ENCODE measurements at regions not wholly inside any gene's neighbourhood (a gene's known extent, or its start where the extent isn't known, plus 50 kb on each side); places are given as distances from the start of the nearest gene placed in this dataset.
"Not testable (repeated sequence)": the region's sequence is repeated elsewhere in the genome, so short reads cannot be mapped to it uniquely, and the experiment has no call there.

GRCh38 chr2:176885001-176885643 is 327.5 kb upstream of the HNRNPA3 start:
- in situ Hi-C loops (cut with HindIII; ENCODE audit: low pct_unique_long_range_greater_than_20kb, low sequenced_read_pairs), result no loop called here

DNA sequence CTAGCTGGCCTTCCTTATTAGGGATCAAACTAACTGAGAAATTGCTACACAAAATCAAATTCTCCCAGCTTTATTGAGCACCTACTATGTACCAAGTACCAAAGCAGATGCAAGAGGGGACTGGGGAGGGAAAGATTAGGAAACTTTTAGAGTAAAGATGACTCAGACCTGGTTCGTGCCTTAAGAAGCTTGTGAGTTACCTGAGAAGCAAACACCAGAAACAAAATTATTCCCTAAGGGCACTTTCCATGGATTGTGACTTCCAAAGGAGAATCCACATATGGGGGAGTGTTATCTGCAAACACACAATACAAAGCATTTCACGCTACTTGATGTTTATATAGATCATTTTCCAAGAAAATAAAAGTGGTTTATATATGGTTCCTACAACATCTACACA is 326.9 kb upstream of the HNRNPA3 start:
- in situ Hi-C loops (cut with HindIII; ENCODE audit: low pct_unique_long_range_greater_than_20kb, low sequenced_read_pairs), result no loop called here
- no peak for DNase-seq (ENCODE audit: low read depth, low spot score)

More at GRCh38 chr2:176885001-176885643, 327.5 kb upstream of the HNRNPA3 start:
- no peak for DNase-seq (ENCODE audit: low read depth, low spot score)

GRCh38 chr2:176891105-176891504 is 321.5 kb upstream of the HNRNPA3 start:
- no peak for DNase-seq (ENCODE audit: low read depth, low spot score)
- in situ Hi-C loops (cut with HindIII; ENCODE audit: low pct_unique_long_range_greater_than_20kb, low sequenced_read_pairs), result no loop called here

GRCh38 chr2:176891857-176892256 is 320.7 kb upstream of the HNRNPA3 start:
- DNase-seq (ENCODE audit: low read depth, low spot score), result no peak
- in situ Hi-C loops (cut with HindIII; ENCODE audit: low pct_unique_long_range_greater_than_20kb, low sequenced_read_pairs), result no loop called here

GRCh38 chr2:176892676-176893226 is 319.8 kb upstream of the HNRNPA3 start:
- in situ Hi-C loops (cut with HindIII; ENCODE audit: low pct_unique_long_range_greater_than_20kb, low sequenced_read_pairs), result no loop called here
- no peak for DNase-seq (ENCODE audit: low read depth, low spot score)

- in situ Hi-C loops (cut with HindIII; ENCODE audit: low pct_unique_long_range_greater_than_20kb, low sequenced_read_pairs), result no loop called here
- no peak for DNase-seq (ENCODE audit: low read depth, low spot score)
Measured at GRCh38 chr2:176895158-176895557, 317.4 kb upstream of the HNRNPA3 start.

GRCh38 chr2:176902454-176902853 is 310.1 kb upstream of the HNRNPA3 start:
- in situ Hi-C loops (cut with HindIII; ENCODE audit: low pct_unique_long_range_greater_than_20kb, low sequenced_read_pairs), result no loop called here

DNA sequence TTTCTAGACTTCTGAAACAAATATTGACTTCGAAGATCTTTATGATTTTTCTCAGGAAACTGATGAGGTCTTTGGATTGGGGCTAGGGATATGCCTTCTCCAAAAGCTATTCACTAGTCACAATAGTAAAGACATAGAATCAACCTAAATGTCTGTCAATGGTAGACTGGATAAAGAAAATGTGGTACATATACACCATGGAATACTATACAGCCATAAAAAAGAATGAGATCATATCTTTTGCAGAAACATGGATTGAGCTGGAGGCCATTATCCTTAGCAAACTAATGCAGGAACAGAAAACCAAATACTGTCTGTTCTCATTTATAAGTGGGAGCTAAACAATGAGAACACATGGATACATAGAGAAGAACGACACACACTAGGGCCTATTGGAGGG is 308.5 kb upstream of the HNRNPA3 start:
- in situ Hi-C loops (cut with HindIII; ENCODE audit: low pct_unique_long_range_greater_than_20kb, low sequenced_read_pairs); DNase-seq (ENCODE audit: low read depth, low spot score): not testable (repeated sequence)

More at GRCh38 chr2:176902454-176902853, 310.1 kb upstream of the HNRNPA3 start:
- no peak for DNase-seq (ENCODE audit: low read depth, low spot score)

GRCh38 chr2:176907341-176907740 is 305.3 kb upstream of the HNRNPA3 start:
- in situ Hi-C loops (cut with HindIII; ENCODE audit: low pct_unique_long_range_greater_than_20kb, low sequenced_read_pairs), result no loop called here

GRCh38 chr2:176910828-176911227 is 301.8 kb upstream of the HNRNPA3 start:
- DNase-seq (ENCODE audit: low read depth, low spot score), result no peak
- in situ Hi-C loops (cut with HindIII; ENCODE audit: low pct_unique_long_range_greater_than_20kb, low sequenced_read_pairs), result no loop called here

More at GRCh38 chr2:176907341-176907740, 305.3 kb upstream of the HNRNPA3 start:
- no peak for DNase-seq (ENCODE audit: low read depth, low spot score)

GRCh38 chr2:176913955-176914354 is 298.6 kb upstream of the HNRNPA3 start:
- in situ Hi-C loops (cut with HindIII; ENCODE audit: low pct_unique_long_range_greater_than_20kb, low sequenced_read_pairs), result no loop called here
- no peak for DNase-seq (ENCODE audit: low read depth, low spot score)

GRCh38 chr2:176914371-176914770 is 298.2 kb upstream of the HNRNPA3 start:
- in situ Hi-C loops (cut with HindIII; ENCODE audit: low pct_unique_long_range_greater_than_20kb, low sequenced_read_pairs), result no loop called here

DNA sequence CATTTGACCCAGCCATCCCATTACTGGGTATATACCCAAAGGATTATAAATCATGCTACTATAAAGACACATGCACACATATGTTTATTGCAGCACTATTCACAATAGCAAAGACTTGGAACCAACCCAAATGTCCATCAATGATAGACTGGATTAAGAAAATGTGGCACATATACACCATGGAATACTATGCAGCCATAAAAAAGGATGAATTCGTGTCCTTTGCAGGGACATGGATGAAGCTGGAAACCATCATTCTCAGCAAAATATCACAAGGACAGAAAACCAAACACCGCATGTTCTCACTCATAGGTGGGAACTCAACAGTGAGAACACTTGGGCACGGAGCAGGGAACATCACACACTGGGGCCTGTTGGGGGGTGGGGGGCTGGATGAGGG is 290.0 kb upstream of the HNRNPA3 start:
- DNase-seq (ENCODE audit: low read depth, low spot score); in situ Hi-C loops (cut with HindIII; ENCODE audit: low pct_unique_long_range_greater_than_20kb, low sequenced_read_pairs): not testable (repeated sequence)

More at GRCh38 chr2:176914371-176914770, 298.2 kb upstream of the HNRNPA3 start:
- no peak for DNase-seq (ENCODE audit: low read depth, low spot score)

- in situ Hi-C loops (cut with HindIII; ENCODE audit: low pct_unique_long_range_greater_than_20kb, low sequenced_read_pairs), result no loop called here
- DNase-seq (ENCODE audit: low read depth, low spot score), result no peak
Measured at GRCh38 chr2:176923205-176923604, 289.4 kb upstream of the HNRNPA3 start.

DNA sequence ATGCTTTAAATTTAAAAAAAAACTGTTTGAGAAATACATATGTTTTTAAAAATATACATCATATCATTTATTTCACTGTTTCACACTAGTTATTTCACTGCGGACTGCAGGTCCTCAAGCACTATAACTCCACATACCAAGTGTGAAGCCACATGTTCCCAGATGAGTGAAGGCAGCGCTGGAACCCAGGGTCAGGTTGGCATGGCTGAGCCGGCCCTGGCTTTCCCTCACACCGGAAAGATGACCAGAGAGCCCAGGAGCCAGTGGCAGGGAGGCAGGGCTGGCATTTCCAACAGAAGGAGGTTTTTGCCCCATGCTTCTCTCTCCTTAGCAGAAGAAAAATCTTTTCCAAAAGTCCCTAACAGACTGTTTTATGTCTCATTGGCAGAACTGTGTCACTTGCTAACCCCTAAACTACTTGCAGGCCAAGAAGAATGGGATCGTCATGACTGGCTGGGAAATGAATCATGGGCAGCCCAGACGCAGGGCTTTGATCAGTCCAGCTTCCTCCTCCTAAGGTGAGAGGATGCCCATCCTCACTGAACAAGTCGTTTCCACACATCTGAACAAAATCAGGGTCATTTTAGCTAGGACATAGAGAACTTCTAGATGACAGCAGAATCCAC is 287.6 kb upstream of the HNRNPA3 start:
- DNase-seq (ENCODE audit: low read depth, low spot score), result no peak
- in situ Hi-C loops (cut with HindIII; ENCODE audit: low pct_unique_long_range_greater_than_20kb, low sequenced_read_pairs), result no loop called here

- in situ Hi-C loops (cut with HindIII; ENCODE audit: low pct_unique_long_range_greater_than_20kb, low sequenced_read_pairs), result no loop called here
Measured at GRCh38 chr2:176926453-176926852, 286.1 kb upstream of the HNRNPA3 start.

DNA sequence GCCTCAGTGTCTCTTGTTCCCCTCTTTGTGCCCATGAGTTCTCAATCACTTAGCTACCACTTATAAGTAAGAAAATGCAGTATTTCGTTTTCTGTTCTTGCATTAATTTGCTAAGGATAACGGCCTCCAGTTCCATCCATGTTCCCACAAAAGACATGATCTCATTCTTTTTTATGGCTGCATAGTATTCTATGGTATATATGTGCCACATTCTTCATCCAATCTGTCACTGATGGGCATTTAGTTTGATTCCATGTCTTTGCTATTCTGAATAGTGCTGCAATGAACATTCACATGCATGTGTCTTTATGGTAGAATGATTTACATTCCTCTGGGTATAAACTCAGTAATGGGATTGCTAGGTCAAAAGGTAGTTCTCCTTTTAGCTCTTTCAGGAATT is 283.2 kb upstream of the HNRNPA3 start:
- in situ Hi-C loops (cut with HindIII; ENCODE audit: low pct_unique_long_range_greater_than_20kb, low sequenced_read_pairs); DNase-seq (ENCODE audit: low read depth, low spot score): not testable (repeated sequence)

More at GRCh38 chr2:176926453-176926852, 286.1 kb upstream of the HNRNPA3 start:
- no peak for DNase-seq (ENCODE audit: low read depth, low spot score)

- DNase-seq (ENCODE audit: low read depth, low spot score), result peak; percentile 10
Measured at GRCh38 chr2:176931588-176932563, 280.7 kb upstream of the HNRNPA3 start.

More at GRCh38 chr2:176931588-176932563, 280.7 kb upstream of the HNRNPA3 start:
- in situ Hi-C loops (cut with HindIII; ENCODE audit: low pct_unique_long_range_greater_than_20kb, low sequenced_read_pairs), result no loop called here
